OCI-LY7 (cell line): ENCODE measurements at regions not wholly inside any gene's neighbourhood (a gene's known extent, or its start where the extent isn't known, plus 50 kb on each side); places are given as distances from the start of the nearest gene placed in this dataset.

Experiments
- BruUV-seq: library from RNA; stranded (reverse); fragments of 400-500 nt; replicated peaks from 2 replicates; lab custom pipeline; 2021; lab: Mats Ljungman, UMichigan
- CTCF ChIA-PET: fragments of 300-600 bp; sonication (Branson Sonifier 250); formaldehyde crosslinking; loops from one replicate; lab custom pipeline; 2022; ENCODE audit warnings: antibody characterized with exemption; ENCODE audit not compliant: unreplicated experiment; lab: Charles Lee
- POLR2A ChIA-PET: fragments of 300-600 bp; sonication (Branson Sonifier 250); formaldehyde crosslinking; loops from one replicate; lab custom pipeline; 2022; ENCODE audit warnings: antibody characterized with exemption; lab: Charles Lee
- DNase-seq: peaks from one replicate; pipeline ENCODE4 v3.0.0-alpha.2; 2015; ENCODE audit warnings: low spot score
- H2AFZ ChIP-seq: fragments of 200-600 bp; sonication (generic), shearing (Covaris generic); 2 replicates; pipeline ENCODE4 v1.6.1; 2014; ENCODE audit warnings: mild to moderate bottlenecking, antibody characterized with exemption, low read length, moderate library complexity
- H3K27ac ChIP-seq: fragments of 200-600 bp; sonication (generic); 2 replicates; pipeline ENCODE4 v1.5.1; 2014; ENCODE audit warnings: mixed run types, low read depth, mild to moderate bottlenecking, moderate library complexity, low read length, inconsistent platforms; ENCODE audit not compliant: poor library complexity, severe bottlenecking
- H3K36me3 ChIP-seq: fragments of 200-600 bp; sonication (generic); 2 replicates; pipeline ENCODE4 v1.6.1; 2014; ENCODE audit warnings: mild to moderate bottlenecking, antibody characterized with exemption, low read length, moderate library complexity, mixed read lengths; ENCODE audit not compliant: insufficient read depth
- H3K4me1 ChIP-seq: fragments of 200-600 bp; sonication (generic); 2 replicates; pipeline ENCODE4 v1.5.1; 2014; ENCODE audit warnings: mild to moderate bottlenecking, low read length; ENCODE audit not compliant: insufficient read depth, poor library complexity, severe bottlenecking
- H3K4me2 ChIP-seq: fragments of 200-600 bp; sonication (generic); 2 replicates; pipeline ENCODE4 v1.6.1; 2014; ENCODE audit warnings: mild to moderate bottlenecking, low read length
- H3K4me3 ChIP-seq: fragments of 200-600 bp; sonication (generic); 2 replicates; pipeline ENCODE4 v1.5.1; 2014; ENCODE audit warnings: mild to moderate bottlenecking, low read depth, low read length; ENCODE audit not compliant: poor library complexity, severe bottlenecking
- H3K79me2 ChIP-seq: fragments of 200-600 bp; sonication (generic); 2 replicates; pipeline ENCODE4 v1.6.1; 2016; ENCODE audit warnings: low read depth, mild to moderate bottlenecking, low read length, moderate library complexity, mixed read lengths; ENCODE audit not compliant: insufficient read depth
- H3K9me2 ChIP-seq: fragments of 200-600 bp; sonication (generic); 2 replicates; pipeline ENCODE4 v1.6.1; 2016; ENCODE audit warnings: mild to moderate bottlenecking, low read length, mixed read lengths; ENCODE audit not compliant: insufficient read depth
- H3K9me3 ChIP-seq: fragments of 200-600 bp; sonication (generic); 2 replicates; pipeline ENCODE4 v1.6.1; 2014; ENCODE audit warnings: mild to moderate bottlenecking, mixed run types, low read length, mixed read lengths
- H4K20me1 ChIP-seq: fragments of 200-600 bp; sonication (generic); 2 replicates; pipeline ENCODE4 v1.6.1; 2014; ENCODE audit warnings: mild to moderate bottlenecking, antibody characterized with exemption, low read length, moderate library complexity, mixed read lengths; ENCODE audit not compliant: insufficient read depth
- EZH2phosphoT487 ChIP-seq: fragments of 200-600 bp; sonication (generic); IDR thresholded peaks from 2 replicates; pipeline ENCODE4 v1.6.1; 2018; ENCODE audit warnings: low read depth, borderline replicate concordance, mild to moderate bottlenecking, mixed run types, antibody characterized with exemption, low read length, moderate library complexity, mixed read lengths
- intact Hi-C: fragments of 100-400 bp; cut with micrococcal nuclease; formaldehyde crosslinking; loops from one replicate; pipeline ENCODE4 v1.10.0; 2022; ENCODE audit not compliant: unreplicated experiment
- TF ChIP-seq, protein P1 (sequence below): fragments of 200-600 bp; sonication (generic); conservative IDR thresholded peaks from 2 replicates; pipeline ENCODE4 v1.5.1; 2014; ENCODE audit warnings: mild to moderate bottlenecking, antibody characterized with exemption, low read length, moderate library complexity, mixed read lengths

DNA sequence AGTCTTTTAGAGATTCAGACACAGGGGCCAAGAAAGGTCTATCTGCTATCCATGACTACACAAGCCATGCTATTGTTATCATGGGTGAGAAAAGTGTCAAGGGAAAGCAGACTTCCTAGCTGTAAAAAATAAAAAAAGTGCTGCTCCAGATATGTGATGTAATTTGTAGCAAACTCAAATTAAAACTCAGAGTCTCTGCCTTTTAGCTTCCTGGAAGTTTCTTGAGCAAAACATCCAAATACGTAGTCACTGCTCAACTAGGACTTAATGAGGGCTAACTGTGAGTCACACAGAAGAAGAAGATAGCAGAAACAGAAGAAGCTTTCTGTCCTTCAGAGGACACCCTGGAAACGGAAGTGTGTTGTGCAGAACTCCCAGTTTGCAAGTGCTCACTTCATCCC, 393.4 kb upstream of the NR2F2 start:
- Histone ChIP-seq H2AFZ (no peak overlapping the region), H3K4me2 (no peak overlapping the region), H3K79me2 (no peaks in the 10 kb centered on the region), H3K36me3 (no peaks in the 10 kb centered on the region), H3K4me1 (no peaks in the 10 kb centered on the region), H4K20me1 (no peaks in the 10 kb centered on the region), H3K9me2 (no peaks in the 10 kb centered on the region), H3K9me3 (no peaks in the 10 kb centered on the region), H3K27ac (no peak overlapping the region), H3K4me3 (no peak overlapping the region)
- intact Hi-C loops = no loop called here
- BruUV-seq = no TSS peak
- ChIA-PET CTCF (no interaction called here), POLR2A (no interaction called here)
- no peak for DNase-seq
- TF ChIP-seq, protein P1, sequence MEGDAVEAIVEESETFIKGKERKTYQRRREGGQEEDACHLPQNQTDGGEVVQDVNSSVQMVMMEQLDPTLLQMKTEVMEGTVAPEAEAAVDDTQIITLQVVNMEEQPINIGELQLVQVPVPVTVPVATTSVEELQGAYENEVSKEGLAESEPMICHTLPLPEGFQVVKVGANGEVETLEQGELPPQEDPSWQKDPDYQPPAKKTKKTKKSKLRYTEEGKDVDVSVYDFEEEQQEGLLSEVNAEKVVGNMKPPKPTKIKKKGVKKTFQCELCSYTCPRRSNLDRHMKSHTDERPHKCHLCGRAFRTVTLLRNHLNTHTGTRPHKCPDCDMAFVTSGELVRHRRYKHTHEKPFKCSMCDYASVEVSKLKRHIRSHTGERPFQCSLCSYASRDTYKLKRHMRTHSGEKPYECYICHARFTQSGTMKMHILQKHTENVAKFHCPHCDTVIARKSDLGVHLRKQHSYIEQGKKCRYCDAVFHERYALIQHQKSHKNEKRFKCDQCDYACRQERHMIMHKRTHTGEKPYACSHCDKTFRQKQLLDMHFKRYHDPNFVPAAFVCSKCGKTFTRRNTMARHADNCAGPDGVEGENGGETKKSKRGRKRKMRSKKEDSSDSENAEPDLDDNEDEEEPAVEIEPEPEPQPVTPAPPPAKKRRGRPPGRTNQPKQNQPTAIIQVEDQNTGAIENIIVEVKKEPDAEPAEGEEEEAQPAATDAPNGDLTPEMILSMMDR = no peak
- TF ChIP-seq EZH2phosphoT487 = no peak

DNA sequence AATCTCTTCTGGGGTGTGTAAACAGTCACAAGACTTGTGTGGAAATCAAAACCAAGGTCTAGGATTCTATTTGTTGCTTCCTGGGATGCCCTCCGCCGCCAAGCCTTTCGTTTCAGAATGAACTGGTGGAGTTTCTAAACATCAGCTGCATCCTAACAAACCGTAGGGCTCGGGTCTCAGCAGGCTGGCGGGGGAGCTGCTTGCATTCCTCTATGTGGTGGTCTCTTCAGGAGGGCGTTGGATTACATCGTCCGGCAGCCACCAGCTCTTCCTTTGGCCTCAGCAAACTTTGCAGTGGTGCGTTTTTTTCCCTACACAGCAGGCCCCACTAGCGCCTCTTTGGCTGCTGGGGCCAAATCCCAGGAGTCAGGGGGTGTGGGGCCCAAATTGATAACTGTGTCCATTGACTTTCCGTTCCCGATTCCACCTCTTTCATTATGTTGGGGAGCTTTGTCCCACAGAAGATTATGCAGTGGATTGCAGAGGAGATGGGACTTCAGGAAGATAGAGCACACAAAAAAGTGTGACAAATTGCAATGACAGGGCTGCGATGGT, 390.0 kb upstream of the NR2F2 start:
- no peaks in the 10 kb centered on the region for H3K36me3 ChIP-seq
- H3K9me2 ChIP-seq = no peaks in the 10 kb centered on the region
- no peak overlapping the region for H3K4me3 ChIP-seq
- TF ChIP-seq, protein P1 = no peak
- TF ChIP-seq EZH2phosphoT487 = no peak
- no peak overlapping the region for H3K27ac ChIP-seq
- H3K79me2 ChIP-seq = no peaks in the 10 kb centered on the region
- no peaks in the 10 kb centered on the region for H3K9me3 ChIP-seq
- intact Hi-C loops = no loop called here
- H4K20me1 ChIP-seq = no peaks in the 10 kb centered on the region
- ChIA-PET POLR2A (no interaction called here), CTCF (no interaction called here)
- DNase-seq = no peak
- no peak overlapping the region for H3K4me2 ChIP-seq
- no TSS peak for BruUV-seq
- H2AFZ ChIP-seq = no peak overlapping the region
- H3K4me1 ChIP-seq = no peaks in the 10 kb centered on the region

DNA sequence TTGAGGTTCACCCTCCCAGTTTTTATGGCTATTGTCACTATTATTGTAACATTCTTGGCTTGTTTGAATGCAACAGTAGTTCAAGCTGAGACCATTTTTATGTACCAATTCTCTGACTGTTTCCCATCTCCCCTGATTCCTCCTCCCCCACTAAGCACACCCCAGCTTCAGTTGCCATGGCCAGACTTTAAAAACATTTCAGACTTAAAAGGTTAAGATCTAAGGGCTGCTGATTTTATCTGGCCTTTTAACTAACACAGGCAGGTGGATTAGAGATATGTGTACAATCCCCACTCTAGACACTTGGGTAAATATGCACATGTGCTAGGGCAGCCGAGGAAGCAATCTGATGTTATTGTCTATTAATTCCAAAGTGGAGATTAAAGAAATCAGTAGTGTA, 386.3 kb upstream of the NR2F2 start:
- H3K79me2 ChIP-seq = no peaks in the 10 kb centered on the region
- POLR2A ChIA-PET = interaction anchor here (0.7 kb wide), 1 partner anchor 445 kb away, joined by 4 read pairs; no protein-coding TSS in a partner anchor
- H3K4me2 ChIP-seq = no peak overlapping the region
- no peak overlapping the region for H2AFZ ChIP-seq
- TF ChIP-seq EZH2phosphoT487 = no peak
- TF ChIP-seq, protein P1 = no peak
- no peak overlapping the region for H3K4me3 ChIP-seq
- no peak overlapping the region for H3K27ac ChIP-seq
- H4K20me1 ChIP-seq = no peaks in the 10 kb centered on the region
- H3K4me1 ChIP-seq = no peaks in the 10 kb centered on the region
- CTCF ChIA-PET = no interaction called here
- no peaks in the 10 kb centered on the region for H3K9me2 ChIP-seq
- no peaks in the 10 kb centered on the region for H3K36me3 ChIP-seq
- no TSS peak for BruUV-seq
- no peak for DNase-seq
- intact Hi-C loops = no loop called here
- H3K9me3 ChIP-seq = no peaks in the 10 kb centered on the region
